HCT116 (cell line): ENCODE measurements at regions not wholly inside any gene's neighbourhood (a gene's known extent, or its start where the extent isn't known, plus 50 kb on each side); places are given as distances from the start of the nearest gene placed in this dataset.

Source experiments
- ATAC-seq: fragments of 200-7000 bp; cut with Tn5 transposase; 2 replicates; pipeline ENCODE4 v1.9.1; 2020; ENCODE audit warnings: mild to moderate bottlenecking, moderate library complexity
- BruUV-seq: library from RNA; stranded (reverse); fragments of 400-500 nt; replicated peaks from 2 replicates; lab custom pipeline; 2021; lab: Mats Ljungman, UMichigan
- CTCF ChIA-PET: fragments of 300-600 bp; sonication (Branson Sonifier 250); formaldehyde crosslinking; loops from one replicate; lab custom pipeline; 2021; ENCODE audit warnings: antibody characterized with exemption; lab: Charles Lee
- POLR2A ChIA-PET: fragments of 300-600, 350-600 bp; sonication (Branson Sonifier 250); formaldehyde crosslinking; loops from one replicate; lab custom pipeline; 2021; ENCODE audit warnings: antibody characterized with exemption; lab: Charles Lee
- RAD21 ChIA-PET, 2 experiments: fragments of 300-600 bp; sonication (Branson Sonifier 250); formaldehyde crosslinking; loops; one replicate each; lab custom pipeline; 2023; ENCODE audit warnings: low total read pairs in 2 of 2; ENCODE audit not compliant: uncharacterized antibody in 2 of 2, unreplicated experiment in 2 of 2, low non-redundant PET in 1 of 2; lab: Charles Lee
- DNase-seq: peaks from one replicate; pipeline ENCODE4 v3.0.0-alpha.2; 2010; ENCODE audit warnings: low read depth, low spot score
- H2AFZ ChIP-seq: fragments of 200-600 bp; shearing (Covaris generic), sonication (generic); 2 replicates; pipeline ENCODE4 v1.6.1; 2017; ENCODE audit warnings: low read depth, mixed run types, mixed read lengths, antibody characterized with exemption, low read length; ENCODE audit not compliant: poor library complexity, severe bottlenecking
- H3K27ac ChIP-seq: 2 replicates; pipeline ENCODE4 v1.5.1; 2012; ENCODE audit warnings: low read depth, low read length
- H3K27me3 ChIP-seq: fragments of 200-600 bp; sonication (generic); 2 replicates; pipeline ENCODE4 v1.6.1; 2016; ENCODE audit warnings: mixed run types, low read length, mixed read lengths; ENCODE audit not compliant: insufficient read depth
- H3K36me3 ChIP-seq, 2 experiments: fragments of 200-500 bp in 1 of 2; fragments of 200-600 bp in 1 of 2; sonication (Bioruptor generic) in 1 of 2; sonication (generic) in 1 of 2; 2 replicates each; pipeline versions ENCODE4 v1.5.1 to v1.6.1; 2014 to 2016; ENCODE audit warnings: low read length in 2 of 2, inconsistent platforms in 1 of 2, mixed read lengths in 1 of 2, mixed run types in 1 of 2; ENCODE audit not compliant: insufficient read depth in 2 of 2, control insufficient read depth in 1 of 2
- H3K4me1 ChIP-seq, 2 experiments: fragments of 200-600 bp in 1 of 2; sonication (generic) in 1 of 2; 2 replicates each; pipeline versions ENCODE4 v1.5.1 to v1.6.1; 2012 to 2017; ENCODE audit warnings: low read length in 2 of 2, inconsistent platforms in 1 of 2, mild to moderate bottlenecking in 1 of 2, mixed read lengths in 1 of 2, mixed run types in 1 of 2, moderate library complexity in 1 of 2; ENCODE audit not compliant: insufficient read depth in 2 of 2, control insufficient read depth in 1 of 2
- H3K4me2 ChIP-seq: fragments of 200-600 bp; sonication (generic); 2 replicates; pipeline ENCODE4 v1.6.1; 2017; ENCODE audit warnings: mixed run types, low read length, mixed read lengths
- H3K4me3 ChIP-seq, 2 experiments: fragments of 200-600 bp in 1 of 2; sonication (generic) in 1 of 2; replicated peaks in 1 of 2; 2 replicates each; pipeline ENCODE4 v1.5.1; 2011 to 2016; ENCODE audit warnings: low read length in 2 of 2, control low read depth in 1 of 2, low read depth in 1 of 2, mild to moderate bottlenecking in 1 of 2, mixed read lengths in 1 of 2, mixed run types in 1 of 2
- H3K79me2 ChIP-seq: fragments of 200-600 bp; sonication (generic); 2 replicates; pipeline ENCODE4 v1.6.1; 2017; ENCODE audit warnings: mild to moderate bottlenecking, mixed run types, low read length, moderate library complexity, mixed read lengths; ENCODE audit not compliant: insufficient read depth
- H3K9ac ChIP-seq: fragments of 200-600 bp; sonication (generic); 2 replicates; pipeline ENCODE4 v1.6.1; 2016; ENCODE audit warnings: low read length, mixed read lengths
- H3K9me2 ChIP-seq: fragments of 200-600 bp; sonication (generic), shearing (Covaris generic); 2 replicates; pipeline ENCODE4 v1.6.1; 2017; ENCODE audit warnings: mixed run types, mild to moderate bottlenecking, moderate library complexity; ENCODE audit not compliant: insufficient read depth
- H3K9me3 ChIP-seq, 2 experiments: fragments of 200-500 bp in 1 of 2; fragments of 200-600 bp in 1 of 2; sonication (Bioruptor generic) in 1 of 2; sonication (generic) in 1 of 2; 2 replicates each; pipeline ENCODE4 v1.6.1; 2014 to 2017; ENCODE audit warnings: low read length in 2 of 2, mixed read lengths in 2 of 2, inconsistent platforms in 1 of 2, low read depth in 1 of 2, mild to moderate bottlenecking in 1 of 2, mixed run types in 1 of 2, moderate library complexity in 1 of 2; ENCODE audit not compliant: control insufficient read depth in 1 of 2, insufficient read depth in 1 of 2
- H4K20me1 ChIP-seq: fragments of 200-600 bp; sonication (generic), shearing (Covaris generic); 2 replicates; pipeline ENCODE4 v1.6.1; 2017; ENCODE audit warnings: mixed run types, mild to moderate bottlenecking, moderate library complexity; ENCODE audit not compliant: insufficient read depth
- CBX3 ChIP-seq: IDR thresholded peaks from 2 replicates; pipeline ENCODE4 v1.6.1; 2012; ENCODE audit warnings: low read depth
- CEBPB ChIP-seq: IDR thresholded peaks from 2 replicates; pipeline ENCODE4 v1.6.1; 2012; ENCODE audit warnings: low read depth
- EGR1 ChIP-seq: IDR thresholded peaks from 2 replicates; pipeline ENCODE4 v1.6.1; 2012; ENCODE audit warnings: low read depth
- ELF1 ChIP-seq: IDR thresholded peaks from 2 replicates; pipeline ENCODE4 v1.6.1; 2012; ENCODE audit warnings: low read depth, borderline replicate concordance
- EZH2 ChIP-seq: fragments of 200-600 bp; sonication (generic); IDR thresholded peaks from 2 replicates; pipeline ENCODE4 v1.6.1; 2017; ENCODE audit warnings: antibody characterized with exemption, mixed run types
- EZH2phosphoT487 ChIP-seq: fragments of 200-600 bp; IDR thresholded peaks from 2 replicates; pipeline ENCODE4 v1.6.1; 2018; ENCODE audit warnings: antibody characterized with exemption, borderline replicate concordance
- FOSL1 ChIP-seq: IDR thresholded peaks from 2 replicates; pipeline ENCODE4 v1.6.1; 2012; ENCODE audit warnings: low read depth
- JUND ChIP-seq: IDR thresholded peaks from 2 replicates; pipeline ENCODE4 v1.6.1; 2012
- POLR2A ChIP-seq: IDR thresholded peaks from 2 replicates; pipeline ENCODE4 v1.7.0; 2011; ENCODE audit warnings: borderline replicate concordance; ENCODE audit not compliant: insufficient read depth, insufficient read length; ENCODE audit errors: extremely low read depth
- POLR2AphosphoS5 ChIP-seq: IDR thresholded peaks from 2 replicates; pipeline ENCODE4 v1.6.1; 2011; ENCODE audit warnings: mild to moderate bottlenecking, low read depth, low read length, moderate library complexity
- SIN3A ChIP-seq: IDR thresholded peaks from 2 replicates; pipeline ENCODE4 v1.6.1; 2012; ENCODE audit warnings: low read depth
- SP1 ChIP-seq: IDR thresholded peaks from 2 replicates; pipeline ENCODE4 v1.6.1; 2012; ENCODE audit warnings: low read depth
- SRF ChIP-seq: IDR thresholded peaks from 2 replicates; pipeline ENCODE4 v1.6.1; 2012; ENCODE audit warnings: low read depth
- TCF7L2 ChIP-seq: IDR thresholded peaks from 2 replicates; pipeline ENCODE4 v1.7.0; 2011; ENCODE audit warnings: borderline replicate concordance, inconsistent platforms; ENCODE audit not compliant: insufficient read depth, insufficient read length; ENCODE audit errors: extremely low read depth
- YY1 ChIP-seq: IDR thresholded peaks from 2 replicates; pipeline ENCODE4 v1.6.1; 2011; ENCODE audit warnings: low read length, low read depth, moderate library complexity, mild to moderate bottlenecking; ENCODE audit not compliant: insufficient replicate concordance; ENCODE audit errors: extremely low read depth
- ZFX ChIP-seq: fragments of 450-650 bp; IDR thresholded peaks from 2 replicates; pipeline ENCODE4 v1.6.1; 2017
- intact Hi-C: fragments of 100-400 bp; cut with micrococcal nuclease; formaldehyde crosslinking; loops from 2 replicates; pipeline ENCODE4 v1.10.0; 2022
- TF ChIP-seq, protein P1 (sequence below): IDR thresholded peaks from 2 replicates; pipeline ENCODE4 v1.6.1; 2012; ENCODE audit warnings: low read depth
- TF ChIP-seq, protein P2 (sequence below): IDR thresholded peaks from 2 replicates; pipeline ENCODE4 v1.6.1; 2012
- TF ChIP-seq, protein P3 (sequence below): IDR thresholded peaks from 2 replicates; pipeline ENCODE4 v1.6.1; 2011; ENCODE audit warnings: mild to moderate bottlenecking, low read length, moderate library complexity; ENCODE audit not compliant: insufficient replicate concordance; ENCODE audit errors: extremely low read depth
- TF ChIP-seq, protein P4 (sequence below), 3 experiments: fragments of 200-600 bp in 1 of 3; sonication (generic) in 1 of 3; IDR thresholded peaks in 2 of 3; conservative IDR thresholded peaks in 1 of 3; 2 replicates each; pipeline ENCODE4 v1.5.1; 2012 to 2017; ENCODE audit warnings: low read depth in 2 of 3, low read length in 2 of 3, antibody characterized with exemption in 1 of 3, borderline replicate concordance in 1 of 3, control low read depth in 1 of 3, mild to moderate bottlenecking in 1 of 3, mixed read lengths in 1 of 3, mixed run types in 1 of 3, moderate library complexity in 1 of 3; ENCODE audit not compliant: insufficient read depth in 1 of 3

DNA sequence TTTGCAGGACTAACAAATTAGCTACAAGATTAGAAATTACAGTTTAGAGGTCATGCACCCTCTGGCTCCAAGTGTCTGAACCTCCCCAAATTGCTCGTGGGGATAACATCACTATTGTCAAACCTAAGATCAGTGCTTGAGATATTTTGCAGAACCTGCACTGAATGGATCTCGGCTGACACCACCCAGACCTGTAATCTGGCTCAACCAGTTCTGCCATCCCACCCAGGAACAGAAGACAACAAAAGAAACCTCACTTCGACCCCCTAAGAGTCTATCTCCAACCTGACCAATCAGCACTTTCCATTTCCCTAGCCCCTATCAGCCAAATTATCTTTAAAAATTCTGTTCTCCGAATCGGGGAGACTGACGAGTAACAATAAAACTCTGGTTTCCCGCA is 318.7 kb downstream of the NAP1L3 start:
- intact Hi-C loops: no loop called here
- H2AFZ ChIP-seq: no peak overlapping the region
- H3K4me3 ChIP-seq: no peak overlapping the region
- RAD21 ChIA-PET: no interaction called here
- TF ChIP-seq, protein P1, sequence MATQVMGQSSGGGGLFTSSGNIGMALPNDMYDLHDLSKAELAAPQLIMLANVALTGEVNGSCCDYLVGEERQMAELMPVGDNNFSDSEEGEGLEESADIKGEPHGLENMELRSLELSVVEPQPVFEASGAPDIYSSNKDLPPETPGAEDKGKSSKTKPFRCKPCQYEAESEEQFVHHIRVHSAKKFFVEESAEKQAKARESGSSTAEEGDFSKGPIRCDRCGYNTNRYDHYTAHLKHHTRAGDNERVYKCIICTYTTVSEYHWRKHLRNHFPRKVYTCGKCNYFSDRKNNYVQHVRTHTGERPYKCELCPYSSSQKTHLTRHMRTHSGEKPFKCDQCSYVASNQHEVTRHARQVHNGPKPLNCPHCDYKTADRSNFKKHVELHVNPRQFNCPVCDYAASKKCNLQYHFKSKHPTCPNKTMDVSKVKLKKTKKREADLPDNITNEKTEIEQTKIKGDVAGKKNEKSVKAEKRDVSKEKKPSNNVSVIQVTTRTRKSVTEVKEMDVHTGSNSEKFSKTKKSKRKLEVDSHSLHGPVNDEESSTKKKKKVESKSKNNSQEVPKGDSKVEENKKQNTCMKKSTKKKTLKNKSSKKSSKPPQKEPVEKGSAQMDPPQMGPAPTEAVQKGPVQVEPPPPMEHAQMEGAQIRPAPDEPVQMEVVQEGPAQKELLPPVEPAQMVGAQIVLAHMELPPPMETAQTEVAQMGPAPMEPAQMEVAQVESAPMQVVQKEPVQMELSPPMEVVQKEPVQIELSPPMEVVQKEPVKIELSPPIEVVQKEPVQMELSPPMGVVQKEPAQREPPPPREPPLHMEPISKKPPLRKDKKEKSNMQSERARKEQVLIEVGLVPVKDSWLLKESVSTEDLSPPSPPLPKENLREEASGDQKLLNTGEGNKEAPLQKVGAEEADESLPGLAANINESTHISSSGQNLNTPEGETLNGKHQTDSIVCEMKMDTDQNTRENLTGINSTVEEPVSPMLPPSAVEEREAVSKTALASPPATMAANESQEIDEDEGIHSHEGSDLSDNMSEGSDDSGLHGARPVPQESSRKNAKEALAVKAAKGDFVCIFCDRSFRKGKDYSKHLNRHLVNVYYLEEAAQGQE: no peak
- TF ChIP-seq EZH2phosphoT487 (no peak), YY1 (no peak), POLR2A (no peak), EZH2 (no peak), JUND (no peak), TCF7L2 (no peak), ZFX (no peak), SP1 (no peak), SRF (no peak), FOSL1 (no peak), SIN3A (no peak), EGR1 (no peak), CBX3 (no peak), POLR2AphosphoS5 (no peak), ELF1 (no peak), CEBPB (no peak)
- TF ChIP-seq, protein P2, sequence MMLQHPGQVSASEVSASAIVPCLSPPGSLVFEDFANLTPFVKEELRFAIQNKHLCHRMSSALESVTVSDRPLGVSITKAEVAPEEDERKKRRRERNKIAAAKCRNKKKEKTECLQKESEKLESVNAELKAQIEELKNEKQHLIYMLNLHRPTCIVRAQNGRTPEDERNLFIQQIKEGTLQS: no peak
- TF ChIP-seq, protein P3, sequence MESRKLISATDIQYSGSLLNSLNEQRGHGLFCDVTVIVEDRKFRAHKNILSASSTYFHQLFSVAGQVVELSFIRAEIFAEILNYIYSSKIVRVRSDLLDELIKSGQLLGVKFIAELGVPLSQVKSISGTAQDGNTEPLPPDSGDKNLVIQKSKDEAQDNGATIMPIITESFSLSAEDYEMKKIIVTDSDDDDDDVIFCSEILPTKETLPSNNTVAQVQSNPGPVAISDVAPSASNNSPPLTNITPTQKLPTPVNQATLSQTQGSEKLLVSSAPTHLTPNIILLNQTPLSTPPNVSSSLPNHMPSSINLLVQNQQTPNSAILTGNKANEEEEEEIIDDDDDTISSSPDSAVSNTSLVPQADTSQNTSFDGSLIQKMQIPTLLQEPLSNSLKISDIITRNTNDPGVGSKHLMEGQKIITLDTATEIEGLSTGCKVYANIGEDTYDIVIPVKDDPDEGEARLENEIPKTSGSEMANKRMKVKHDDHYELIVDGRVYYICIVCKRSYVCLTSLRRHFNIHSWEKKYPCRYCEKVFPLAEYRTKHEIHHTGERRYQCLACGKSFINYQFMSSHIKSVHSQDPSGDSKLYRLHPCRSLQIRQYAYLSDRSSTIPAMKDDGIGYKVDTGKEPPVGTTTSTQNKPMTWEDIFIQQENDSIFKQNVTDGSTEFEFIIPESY: no peak
- TF ChIP-seq, protein P4, sequence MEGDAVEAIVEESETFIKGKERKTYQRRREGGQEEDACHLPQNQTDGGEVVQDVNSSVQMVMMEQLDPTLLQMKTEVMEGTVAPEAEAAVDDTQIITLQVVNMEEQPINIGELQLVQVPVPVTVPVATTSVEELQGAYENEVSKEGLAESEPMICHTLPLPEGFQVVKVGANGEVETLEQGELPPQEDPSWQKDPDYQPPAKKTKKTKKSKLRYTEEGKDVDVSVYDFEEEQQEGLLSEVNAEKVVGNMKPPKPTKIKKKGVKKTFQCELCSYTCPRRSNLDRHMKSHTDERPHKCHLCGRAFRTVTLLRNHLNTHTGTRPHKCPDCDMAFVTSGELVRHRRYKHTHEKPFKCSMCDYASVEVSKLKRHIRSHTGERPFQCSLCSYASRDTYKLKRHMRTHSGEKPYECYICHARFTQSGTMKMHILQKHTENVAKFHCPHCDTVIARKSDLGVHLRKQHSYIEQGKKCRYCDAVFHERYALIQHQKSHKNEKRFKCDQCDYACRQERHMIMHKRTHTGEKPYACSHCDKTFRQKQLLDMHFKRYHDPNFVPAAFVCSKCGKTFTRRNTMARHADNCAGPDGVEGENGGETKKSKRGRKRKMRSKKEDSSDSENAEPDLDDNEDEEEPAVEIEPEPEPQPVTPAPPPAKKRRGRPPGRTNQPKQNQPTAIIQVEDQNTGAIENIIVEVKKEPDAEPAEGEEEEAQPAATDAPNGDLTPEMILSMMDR (IDR thresholded peaks at IDR 0.05 in 2 of 3, conservative IDR thresholded peaks at IDR 0.05 in 1 of 3; ENCODE audit: borderline replicate concordance in 1 of 3, insufficient read depth in 1 of 3, low read depth in 2 of 3, low read length in 2 of 3): no peak
- H3K36me3 ChIP-seq: no peaks in the 10 kb centered on the region
- POLR2A ChIA-PET: no interaction called here
- BruUV-seq: no TSS peak
- no peaks in the 10 kb centered on the region for H3K79me2 ChIP-seq
- no peak overlapping the region for H3K27ac ChIP-seq
- no peaks in the 10 kb centered on the region for H3K9me2 ChIP-seq
- no peak overlapping the region for H3K4me2 ChIP-seq
- H3K4me1 ChIP-seq: no peaks in the 10 kb centered on the region
- no peaks in the 10 kb centered on the region for H3K9me3 ChIP-seq
- ATAC-seq (no peak), DNase-seq (no peak)
- CTCF ChIA-PET: no interaction called here
- no peak overlapping the region for H3K9ac ChIP-seq
- no peaks in the 10 kb centered on the region for H4K20me1 ChIP-seq
- H3K27me3 ChIP-seq: no peaks in the 10 kb centered on the region
